IPS-NIHi7 (cell line): ENCODE measurements at regions not wholly inside any gene's neighbourhood (a gene's known extent, or its start where the extent isn't known, plus 50 kb on each side); places are given as distances from the start of the nearest gene placed in this dataset.
"Not testable (repeated sequence)": the region's sequence is repeated elsewhere in the genome, so short reads cannot be mapped to it uniquely, and the experiment has no call there.

Source experiments
- DNase-seq: peaks from one replicate; pipeline ENCODE4 v3.0.0; 2012; ENCODE audit warnings: mixed read lengths; ENCODE audit errors: extremely low spot score

DNA sequence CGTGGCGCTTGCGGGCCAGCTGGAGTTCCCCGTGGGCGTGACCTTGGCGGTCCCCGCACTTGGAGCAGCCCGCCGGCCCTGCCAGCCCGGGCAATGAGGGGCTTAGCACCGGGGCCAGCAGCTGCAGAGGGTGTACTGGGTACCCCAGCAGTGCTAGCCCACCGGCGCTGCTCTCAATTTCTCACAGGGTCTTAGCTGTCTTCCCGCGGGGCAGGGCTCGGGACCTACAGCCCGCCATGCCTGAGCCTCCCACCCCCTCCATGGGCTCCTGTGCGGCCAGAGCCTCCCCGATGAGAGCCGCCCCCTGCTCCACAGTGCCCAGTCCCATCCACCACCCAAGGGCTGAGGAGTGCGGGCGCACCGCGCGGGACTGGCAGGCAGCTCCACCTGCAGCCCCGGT is 94.0 kb upstream of the NIPBL start:
- DNase-seq = not testable (repeated sequence)

DNA sequence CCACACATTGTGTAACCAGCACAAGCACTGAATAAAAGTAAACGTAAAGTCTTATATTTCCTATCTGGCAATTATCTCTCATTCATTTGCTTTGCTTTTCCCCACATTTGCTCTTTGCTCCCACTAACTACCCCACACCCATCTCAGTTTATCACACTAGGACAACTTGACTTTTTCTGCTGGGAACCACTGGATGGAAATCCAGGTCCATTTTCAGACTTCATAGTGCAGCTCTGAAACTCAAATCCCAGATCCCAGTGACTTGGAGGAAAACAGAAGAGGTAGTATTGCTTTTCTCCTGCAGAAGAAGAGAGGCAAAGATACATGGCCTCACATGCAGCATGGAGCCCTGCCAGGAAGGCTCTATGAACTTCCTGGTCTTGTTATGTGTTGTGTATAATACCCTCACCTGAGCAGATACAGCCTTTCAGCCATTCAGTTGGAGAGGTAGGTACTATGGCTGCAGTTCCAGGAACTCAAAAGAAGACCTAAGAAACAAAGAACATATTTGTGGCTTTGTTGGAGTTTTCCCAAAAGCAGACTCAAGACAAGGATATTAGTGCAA is 90.0 kb upstream of the NIPBL start:
- DNase-seq = no peak

GRCh38 chr5:36787365-36788093 is 89.0 kb upstream of the NIPBL start:
- DNase-seq = no peak

DNA sequence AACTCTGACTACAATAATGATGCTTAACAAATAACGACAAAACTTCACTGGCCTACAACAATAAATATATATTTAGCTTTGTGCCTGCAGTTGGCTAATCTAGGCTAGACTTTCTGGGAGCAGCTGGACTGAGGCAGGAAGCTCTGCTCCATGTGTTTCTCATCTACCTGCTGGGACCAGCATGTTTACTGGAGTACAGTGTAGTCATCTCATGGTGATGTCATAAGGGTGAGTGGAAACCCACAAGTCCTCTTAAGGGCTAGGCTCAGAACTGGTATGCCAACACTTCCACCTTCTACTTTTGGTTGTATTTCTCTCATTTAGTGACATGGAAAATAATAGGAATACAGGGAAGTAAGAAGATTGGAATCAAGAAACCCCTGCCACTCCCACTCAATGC is 85.7 kb upstream of the NIPBL start:
- no peak for DNase-seq

GRCh38 chr5:36792560-36793180 is 83.9 kb upstream of the NIPBL start:
- DNase-seq = no peak

GRCh38 chr5:36795366-36795765 is 81.2 kb upstream of the NIPBL start:
- DNase-seq = no peak

GRCh38 chr5:36796155-36796554 is 80.4 kb upstream of the NIPBL start:
- no peak for DNase-seq

DNA sequence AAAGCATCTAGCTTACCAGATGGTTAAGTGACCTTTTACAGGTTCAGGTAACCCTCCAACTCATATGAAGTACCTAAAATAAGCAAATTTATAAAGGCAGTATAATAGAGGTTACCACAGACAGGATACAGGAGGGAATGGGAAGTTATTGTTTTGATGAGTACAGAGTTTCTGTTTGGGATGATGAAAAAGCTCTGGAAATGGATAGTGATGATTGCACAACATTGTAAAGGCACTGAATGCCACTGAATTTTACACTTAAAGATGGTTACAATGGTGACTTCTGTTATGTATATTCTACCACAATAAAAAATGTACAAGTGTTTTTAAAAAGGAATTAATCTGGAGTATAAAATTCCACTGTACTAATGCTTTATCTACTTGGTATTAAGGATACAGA is 75.0 kb upstream of the NIPBL start:
- DNase-seq = no peak

GRCh38 chr5:36802187-36802586 is 74.4 kb upstream of the NIPBL start:
- no peak for DNase-seq

DNA sequence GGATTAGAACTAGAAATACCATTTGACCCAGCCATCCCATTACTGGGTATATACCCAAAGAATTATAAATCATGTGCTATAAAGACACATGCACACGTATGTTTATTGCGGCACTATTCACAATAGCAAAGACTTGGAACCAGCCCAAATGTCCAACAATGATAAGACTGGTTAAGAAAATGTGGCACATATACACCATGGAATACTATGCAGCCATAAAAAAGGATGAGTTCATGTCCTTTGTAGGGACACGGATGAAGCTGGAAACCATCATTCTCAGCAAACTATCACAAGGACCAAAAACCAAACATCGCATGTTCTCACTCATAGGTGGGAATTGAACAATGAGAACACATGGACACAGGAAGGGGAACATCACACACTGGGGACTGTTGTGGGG is 63.3 kb upstream of the NIPBL start:
- not testable (repeated sequence) for DNase-seq

- no peak for DNase-seq
Observed at GRCh38 chr5:36815871-36816270, 60.7 kb upstream of the NIPBL start.

DNA sequence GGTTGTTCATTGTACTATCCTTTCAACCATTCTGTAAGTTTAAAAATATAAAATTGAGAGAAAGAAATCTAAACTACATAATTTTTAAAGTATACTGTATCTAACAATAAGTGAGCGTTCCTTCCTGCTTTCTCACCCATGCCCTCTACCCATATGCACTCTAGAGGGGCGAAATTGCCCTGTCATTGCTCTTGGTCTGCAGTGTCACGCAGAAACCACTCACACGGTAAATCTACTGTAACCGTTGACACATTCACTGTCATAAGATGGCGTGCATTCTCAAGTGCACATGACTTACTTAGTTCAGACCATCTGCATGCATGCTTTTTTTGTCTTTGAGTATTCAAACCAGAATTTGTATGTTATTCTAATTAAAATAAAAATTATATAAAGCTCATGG is 55.7 kb upstream of the NIPBL start:
- no peak for DNase-seq

- no peak for DNase-seq
Observed at GRCh38 chr5:36826694-36827093, 49.9 kb upstream of the NIPBL start.
